HepG2 (cell line): ENCODE measurements at regions not wholly inside any gene's neighbourhood (a gene's known extent, or its start where the extent isn't known, plus 50 kb on each side); places are given as distances from the start of the nearest gene placed in this dataset.

ENCODE experiments used
- ATAC-seq: fragments of 200-7000 bp; cut with Tn5 transposase; 3 replicates; pipeline ENCODE4 v1.9.1; 2020; ENCODE audit warnings: mild to moderate bottlenecking, moderate library complexity
- BruUV-seq: library from RNA; stranded (reverse); fragments of 400-500 nt; replicated peaks from 2 replicates; lab custom pipeline; 2021; lab: Mats Ljungman, UMichigan
- CTCF ChIA-PET: fragments of 300-600 bp; formaldehyde crosslinking; extraction: SDS; loops from one replicate; lab custom pipeline; 2021; ENCODE audit warnings: low total read pairs, inconsistent platforms, low intra/inter-chr PET ratio; lab: Yijun Ruan, JAX
- POLR2A ChIA-PET: fragments of 350-600 bp; sonication (Branson Sonifier 250); formaldehyde crosslinking; loops from one replicate; lab custom pipeline; 2020; ENCODE audit warnings: antibody characterized with exemption, inconsistent platforms; lab: Yijun Ruan, JAX
- DNase-seq: peaks from one replicate; pipeline ENCODE4 v3.0.0-alpha.2; 2015; ENCODE audit warnings: low spot score
- FAIRE-seq: peaks from 3 replicates; lab custom pipeline; 2011; peaks lifted over from hg19 to GRCh38; lab: Jason Lieb, UNC
- H2AFZ ChIP-seq: one replicate; pipeline ENCODE4 v1.6.1; 2011; ENCODE audit warnings: low read length, inconsistent platforms
- H3K27ac ChIP-seq: fragments of 300-600 bp; 3 replicates; pipeline ENCODE4 v1.8.0; 2011; ENCODE audit warnings: mixed run types, mild to moderate bottlenecking, mixed read lengths, low read length, inconsistent platforms; ENCODE audit not compliant: insufficient read depth; ENCODE audit errors: extremely low read length
- H3K27me3 ChIP-seq, 2 experiments: fragments of 200-600 bp in 1 of 2; 2 replicates in 1 of 2; 3 replicates in 1 of 2; pipeline versions ENCODE4 v1.6.0 to v1.8.0; 2011; ENCODE audit warnings: low read length in 2 of 2, mild to moderate bottlenecking in 2 of 2, moderate library complexity in 2 of 2, inconsistent platforms in 1 of 2; ENCODE audit not compliant: insufficient read depth in 2 of 2, control insufficient read depth in 1 of 2
- H3K36me3 ChIP-seq, 2 experiments: fragments of 200-600 bp in 1 of 2; replicated peaks in 1 of 2; 2 replicates in 1 of 2; 3 replicates in 1 of 2; pipeline versions ENCODE4 v1.5.1 to v1.8.0; 2011; ENCODE audit warnings: low read length in 2 of 2, inconsistent platforms in 1 of 2; ENCODE audit not compliant: insufficient read depth in 2 of 2, control insufficient read depth in 1 of 2
- H3K4me1 ChIP-seq: 2 replicates; pipeline ENCODE4 v1.5.1; 2012; ENCODE audit warnings: low read length, inconsistent platforms; ENCODE audit not compliant: insufficient read depth
- H3K4me2 ChIP-seq: 2 replicates; pipeline ENCODE4 v1.6.0; 2011; ENCODE audit warnings: low read depth, low read length, inconsistent platforms
- H3K4me3 ChIP-seq, 3 experiments: fragments of 200-600 bp in 1 of 3; sonication (generic), shearing (Covaris generic) in 1 of 3; replicated peaks in 1 of 3; 2 replicates each; pipeline ENCODE4 v1.5.1; 2011 to 2016; ENCODE audit warnings: low read length in 3 of 3, inconsistent platforms in 2 of 3, low read depth in 2 of 3, mild to moderate bottlenecking in 2 of 3, control low read depth in 1 of 3, mixed read lengths in 1 of 3; ENCODE audit not compliant: insufficient read depth in 1 of 3
- H3K79me2 ChIP-seq: one replicate; pipeline ENCODE4 v1.6.1; 2011; ENCODE audit warnings: low read length, inconsistent platforms; ENCODE audit not compliant: insufficient read depth
- H3K9ac ChIP-seq: 2 replicates; pipeline ENCODE4 v1.6.0; 2011; ENCODE audit warnings: mild to moderate bottlenecking, low read depth, low read length, inconsistent platforms; ENCODE audit not compliant: insufficient read depth
- H3K9me3 ChIP-seq: 2 replicates; pipeline ENCODE4 v1.5.1; 2012; ENCODE audit warnings: mild to moderate bottlenecking, low read length
- H4K20me1 ChIP-seq: 2 replicates; pipeline ENCODE4 v1.6.0; 2011; ENCODE audit warnings: inconsistent platforms, mild to moderate bottlenecking, low read length, moderate library complexity; ENCODE audit not compliant: insufficient read depth
- ATF7 ChIP-seq, 2 experiments: fragments of 450-650 bp in 1 of 2; sonication (generic) in 1 of 2; formaldehyde crosslinking in 1 of 2; IDR thresholded peaks; 2 replicates each; pipeline versions ENCODE4 v1.4.0 to v1.6.1; 2016 to 2020; ENCODE audit warnings: antibody characterized with exemption in 1 of 2, mild to moderate bottlenecking in 1 of 2, missing genetic modification reagents in 1 of 2
- FOSL2 ChIP-seq: sonication (generic); formaldehyde crosslinking; IDR thresholded peaks from 2 replicates; pipeline ENCODE4 v1.4.0; 2020; ENCODE audit warnings: missing genetic modification reagents
- MIXL1 ChIP-seq: IDR thresholded peaks from 2 replicates; pipeline ENCODE4 v1.6.1; 2016
- PHF5A ChIP-seq: IDR thresholded peaks from one replicate; pipeline ENCODE4 v1.6.1; 2018; ENCODE audit warnings: low read depth, missing genetic modification reagents; ENCODE audit not compliant: unreplicated experiment
- PITX1 ChIP-seq: sonication (generic); formaldehyde crosslinking; IDR thresholded peaks from 2 replicates; pipeline ENCODE4 v1.5.1; 2020; ENCODE audit warnings: mild to moderate bottlenecking, missing genetic modification reagents
- SIN3A ChIP-seq: IDR thresholded peaks from 2 replicates; pipeline ENCODE4 v1.6.1; 2011; ENCODE audit warnings: low read depth, mild to moderate bottlenecking, control low read depth, low read length, borderline replicate concordance
- TBX2 ChIP-seq: sonication (generic); formaldehyde crosslinking; IDR thresholded peaks from 2 replicates; pipeline ENCODE4 v1.5.0; 2020; ENCODE audit warnings: missing genetic modification reagents, mild to moderate bottlenecking, borderline replicate concordance
- ZNF138 ChIP-seq: sonication (generic); formaldehyde crosslinking; IDR thresholded peaks from 2 replicates; pipeline ENCODE4 v1.5.0; 2020; ENCODE audit warnings: mild to moderate bottlenecking, low read depth, missing genetic modification reagents
- WGBS: methylation state at CpG from one replicate; pipeline ENCODE4 v1.1.6; 2017; ENCODE audit warnings: low lambda C conversion rate; 5-methylcytosine and 5-hydroxymethylcytosine counted together
- in situ Hi-C: cut with HindIII; loops from 2 replicates; pipeline ENCODE4 v1.10.0; 2017; ENCODE audit warnings: low pct_unique_long_range_greater_than_20kb; ENCODE audit not compliant: extremely low pct_ligation_motif_present
- intact Hi-C: fragments of 100-400 bp; cut with micrococcal nuclease; formaldehyde crosslinking; loops from one replicate; pipeline ENCODE4 v1.10.0; 2022; ENCODE audit not compliant: unreplicated experiment
- TF ChIP-seq, protein P1 (sequence below): sonication (generic); formaldehyde crosslinking; IDR thresholded peaks from 2 replicates; pipeline ENCODE4 v1.4.0; 2020; ENCODE audit warnings: mild to moderate bottlenecking, missing genetic modification reagents

DNA sequence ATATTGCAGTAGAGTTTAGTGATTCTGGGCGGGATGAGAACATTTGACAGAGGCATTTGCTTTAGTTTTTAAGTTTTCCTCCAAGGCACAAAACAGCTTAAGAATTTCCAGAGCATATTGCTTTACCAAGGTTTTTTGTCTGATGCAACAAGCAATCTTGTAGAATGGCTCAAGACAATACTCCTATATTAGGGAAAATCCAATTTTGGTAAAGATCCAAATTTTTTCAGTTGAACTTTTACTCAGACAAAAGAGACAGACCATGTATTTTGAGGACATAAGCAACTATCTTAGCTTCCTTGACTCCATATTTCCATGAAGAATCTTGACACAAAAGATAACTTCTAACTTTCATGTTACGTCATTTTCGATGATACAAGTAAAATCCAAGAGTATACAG lies 92.3 kb upstream of the NANOS1 start:
- FAIRE-seq: no peak
- ATAC-seq: no peak
- H3K4me1 ChIP-seq: peaks cover 3% of the 10 kb centered on the region
- intact Hi-C loops (no loop called here), in situ Hi-C loops (no loop called here)
- ChIA-PET POLR2A (no interaction called here), CTCF (no interaction called here)
- no peak overlapping the region for H3K4me2 ChIP-seq
- no peak for DNase-seq
- no peak overlapping the region for H3K4me3 ChIP-seq
- no peaks in the 10 kb centered on the region for H3K9me3 ChIP-seq
- H3K27ac ChIP-seq: no peak overlapping the region
- H4K20me1 ChIP-seq: no peaks in the 10 kb centered on the region
- H3K36me3 ChIP-seq: no peaks in the 10 kb centered on the region
- H3K27me3 ChIP-seq: no peaks in the 10 kb centered on the region; a peak in 1 of 5 replicates
- no peaks in the 10 kb centered on the region for H3K79me2 ChIP-seq
- 42% methylated on average over 3 of the region's 3 CpGs for WGBS
- no peak overlapping the region for H3K9ac ChIP-seq
- no peak overlapping the region for H2AFZ ChIP-seq
- no TSS peak for BruUV-seq
- TF ChIP-seq FOSL2 (CRISPR knock-in tag) (no peak), ATF7 (IDR thresholded peaks at IDR 0.05) (peak; percentile 45), ATF7 (CRISPR knock-in tag; IDR thresholded peaks at IDR 0.05) (no peak)

DNA sequence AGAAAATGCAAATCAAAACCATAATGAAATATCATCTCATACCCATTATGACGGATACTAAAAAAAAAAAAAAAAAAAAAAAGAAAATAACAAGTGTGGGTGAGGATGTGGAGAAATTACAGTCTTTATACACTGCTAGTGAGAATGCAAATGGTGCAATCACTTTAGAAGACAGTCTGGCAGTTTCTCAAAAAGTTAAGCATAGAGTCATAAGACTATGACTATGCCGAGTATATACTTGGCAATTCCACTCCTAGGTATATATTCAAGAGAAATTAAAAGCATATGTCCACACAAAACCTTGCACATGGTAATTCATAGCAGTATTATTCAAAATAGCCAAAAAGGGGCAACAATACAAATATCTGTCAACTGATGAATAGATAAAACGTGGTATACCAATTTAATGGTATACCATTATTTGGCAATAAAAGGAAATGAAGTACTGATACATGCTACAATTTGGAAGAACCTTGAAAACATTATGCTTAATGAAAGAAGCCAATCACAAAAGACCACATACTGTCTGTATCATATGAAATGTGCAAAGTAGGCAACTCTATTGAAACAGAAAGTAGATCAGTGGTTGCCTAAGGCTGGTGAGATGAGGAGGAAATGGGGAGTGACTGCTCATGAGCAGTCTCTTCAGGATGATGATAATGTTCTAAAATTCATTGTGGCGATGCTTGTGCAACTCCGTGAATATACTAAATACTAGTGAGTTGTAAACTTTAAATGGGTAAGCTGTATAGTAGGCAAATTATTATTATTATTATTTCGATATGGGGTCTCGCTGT lies 90.1 kb upstream of the NANOS1 start:
- no TSS peak for BruUV-seq
- ChIA-PET POLR2A (no interaction called here), CTCF (no interaction called here)
- no peak overlapping the region for H3K4me3 ChIP-seq
- no peak for DNase-seq
- FAIRE-seq: no peak
- H3K79me2 ChIP-seq: no peaks in the 10 kb centered on the region
- no peak overlapping the region for H3K27ac ChIP-seq
- H4K20me1 ChIP-seq: no peaks in the 10 kb centered on the region
- in situ Hi-C loops (no loop called here), intact Hi-C loops (no loop called here)
- 23% methylated on average over 7 of the region's 7 CpGs for WGBS
- TF ChIP-seq TBX2 (CRISPR knock-in tag) (no peak), ZNF138 (CRISPR knock-in tag) (no peak), MIXL1 (no peak), PITX1 (CRISPR knock-in tag) (no peak), SIN3A (no peak), PHF5A (no peak)
- TF ChIP-seq, protein P1, sequence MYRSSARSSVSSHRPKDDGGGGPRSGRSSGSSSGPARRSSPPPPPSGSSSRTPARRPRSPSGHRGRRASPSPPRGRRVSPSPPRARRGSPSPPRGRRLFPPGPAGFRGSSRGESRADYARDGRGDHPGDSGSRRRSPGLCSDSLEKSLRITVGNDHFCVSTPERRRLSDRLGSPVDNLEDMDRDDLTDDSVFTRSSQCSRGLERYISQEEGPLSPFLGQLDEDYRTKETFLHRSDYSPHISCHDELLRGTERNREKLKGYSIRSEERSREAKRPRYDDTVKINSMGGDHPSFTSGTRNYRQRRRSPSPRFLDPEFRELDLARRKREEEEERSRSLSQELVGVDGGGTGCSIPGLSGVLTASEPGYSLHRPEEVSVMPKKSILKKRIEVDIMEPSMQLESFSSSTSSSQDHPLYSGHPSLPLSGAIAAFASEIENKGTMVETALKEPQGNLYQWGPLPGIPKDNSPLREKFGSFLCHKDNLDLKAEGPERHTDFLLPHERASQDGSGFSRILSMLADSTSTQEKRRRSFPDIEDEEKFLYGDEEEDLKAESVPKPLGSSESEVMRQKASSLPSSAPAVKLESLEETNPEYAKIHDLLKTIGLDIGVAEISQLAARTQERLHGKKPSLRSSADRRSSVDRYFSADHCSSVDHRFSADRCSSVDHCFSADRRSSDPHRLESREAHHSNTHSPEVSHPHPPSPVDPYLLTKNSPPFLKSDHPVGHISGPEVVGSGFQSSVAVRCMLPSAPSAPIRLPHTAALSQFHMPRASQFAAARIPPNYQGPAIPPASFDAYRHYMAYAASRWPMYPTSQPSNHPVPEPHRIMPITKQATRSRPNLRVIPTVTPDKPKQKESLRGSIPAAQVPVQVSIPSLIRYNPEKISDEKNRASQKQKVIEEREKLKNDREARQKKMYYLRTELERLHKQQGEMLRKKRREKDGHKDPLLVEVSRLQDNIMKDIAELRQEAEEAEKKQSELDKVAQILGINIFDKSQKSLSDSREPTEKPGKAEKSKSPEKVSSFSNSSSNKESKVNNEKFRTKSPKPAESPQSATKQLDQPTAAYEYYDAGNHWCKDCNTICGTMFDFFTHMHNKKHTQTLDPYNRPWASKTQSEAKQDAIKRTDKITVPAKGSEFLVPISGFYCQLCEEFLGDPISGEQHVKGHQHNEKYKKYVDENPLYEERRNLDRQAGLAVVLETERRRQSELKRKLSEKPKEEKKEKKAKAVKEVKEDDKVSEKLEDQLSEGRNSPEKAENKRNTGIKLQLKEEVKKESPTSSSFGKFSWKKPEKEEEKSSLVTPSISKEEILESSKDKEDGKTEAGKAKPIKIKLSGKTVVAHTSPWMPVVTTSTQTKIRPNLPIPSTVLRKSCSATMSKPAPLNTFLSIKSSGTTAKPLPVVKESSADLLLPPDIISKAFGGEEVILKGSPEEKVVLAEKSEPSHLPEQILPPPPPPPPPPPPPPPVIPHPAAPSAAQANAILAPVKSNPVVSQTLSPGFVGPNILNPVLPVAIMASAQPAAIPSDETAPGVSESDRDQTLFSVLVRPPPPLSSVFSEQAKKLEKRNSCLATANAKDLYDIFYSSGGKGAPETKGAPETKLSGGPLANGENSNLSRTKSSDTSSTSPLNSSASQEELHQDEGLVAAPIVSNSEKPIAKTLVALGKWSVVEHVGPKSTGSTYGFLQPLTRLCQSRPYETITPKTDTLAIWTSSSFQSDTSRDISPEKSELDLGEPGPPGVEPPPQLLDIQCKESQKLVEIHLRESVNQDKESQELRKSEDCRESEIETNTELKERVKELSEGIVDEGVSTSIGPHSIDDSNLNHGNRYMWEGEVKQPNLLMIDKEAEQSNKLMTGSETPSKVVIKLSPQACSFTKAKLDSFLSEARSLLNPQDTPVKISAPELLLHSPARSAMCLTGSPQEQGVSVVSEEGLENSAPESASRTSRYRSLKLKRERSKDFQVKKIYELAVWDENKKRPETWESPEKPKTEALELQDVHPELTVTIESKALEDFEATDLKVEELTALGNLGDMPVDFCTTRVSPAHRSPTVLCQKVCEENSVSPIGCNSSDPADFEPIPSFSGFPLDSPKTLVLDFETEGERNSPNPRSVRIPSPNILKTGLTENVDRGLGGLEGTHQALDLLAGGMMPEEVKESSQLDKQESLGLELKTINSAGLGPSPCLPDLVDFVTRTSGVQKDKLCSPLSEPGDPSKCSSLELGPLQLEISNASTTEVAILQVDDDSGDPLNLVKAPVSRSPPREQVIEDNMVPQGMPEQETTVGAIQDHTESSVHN (CRISPR knock-in tag): no peak
- ATAC-seq: no peak
- no peak overlapping the region for H3K9ac ChIP-seq
- no peaks in the 10 kb centered on the region for H3K27me3 ChIP-seq
- no peak overlapping the region for H2AFZ ChIP-seq
- H3K4me2 ChIP-seq: no peak overlapping the region
- no peaks in the 10 kb centered on the region for H3K4me1 ChIP-seq
- no peaks in the 10 kb centered on the region for H3K9me3 ChIP-seq
- H3K36me3 ChIP-seq: no peaks in the 10 kb centered on the region
